NCI-H524 (cell line): ENCODE measurements at regions not wholly inside any gene's neighbourhood (a gene's known extent, or its start where the extent isn't known, plus 50 kb on each side); places are given as distances from the start of the nearest gene placed in this dataset.
"Not testable (repeated sequence)": the region's sequence is repeated elsewhere in the genome, so short reads cannot be mapped to it uniquely, and the experiment has no call there.

Source experiments
- DNase-seq, 2 experiments: peaks; one replicate each; lab custom pipeline; 2025; lab: John Stamatoyannopoulos, UW

GRCh38 chr5:112112346-112112745 lies 306.7 kb downstream of the EPB41L4A start:
- DNase-seq: no peak

- DNase-seq: no peak
These were observed 309.6 kb downstream of the EPB41L4A start for GRCh38 chr5:112109331-112110007.

GRCh38 chr5:112106878-112107277 lies 312.2 kb downstream of the EPB41L4A start:
- DNase-seq: no peak

- no peak for DNase-seq
These were observed 321.3 kb downstream of the EPB41L4A start for GRCh38 chr5:112097768-112098167.

- DNase-seq: no peak
These were observed 330.2 kb upstream of the NREP start for GRCh38 chr5:112087222-112087621.

GRCh38 chr5:112086740-112087139 lies 329.7 kb upstream of the NREP start:
- DNase-seq: no peak

- no peak for DNase-seq
These were observed 327.2 kb upstream of the NREP start for GRCh38 chr5:112084149-112084548.

GRCh38 chr5:112083623-112084022 lies 326.6 kb upstream of the NREP start:
- DNase-seq: no peak

- DNase-seq: no peak
These were observed 320.2 kb upstream of the NREP start for GRCh38 chr5:112077180-112077579.

GRCh38 chr5:112070022-112070421 lies 313.0 kb upstream of the NREP start:
- DNase-seq: no peak

GRCh38 chr5:112069329-112069728 lies 312.3 kb upstream of the NREP start:
- no peak for DNase-seq

GRCh38 chr5:112068593-112068992 lies 311.6 kb upstream of the NREP start:
- no peak for DNase-seq

- no peak for DNase-seq
These were observed 308.8 kb upstream of the NREP start for GRCh38 chr5:112065781-112066180.

GRCh38 chr5:112064956-112065355 lies 308.0 kb upstream of the NREP start:
- DNase-seq: no peak

- DNase-seq: peak in 1 of 2 experiments; percentile 14
These were observed 307.3 kb upstream of the NREP start for GRCh38 chr5:112064271-112064701.

- peak in 1 of 2 experiments; percentile 15 for DNase-seq
These were observed 306.9 kb upstream of the NREP start for GRCh38 chr5:112063856-112064255.

GRCh38 chr5:112063191-112063590 lies 306.2 kb upstream of the NREP start:
- no peak for DNase-seq

GRCh38 chr5:112062181-112062580 lies 305.2 kb upstream of the NREP start:
- DNase-seq: no peak

GRCh38 chr5:112061666-112062065 lies 304.7 kb upstream of the NREP start:
- DNase-seq: no peak

GRCh38 chr5:112059579-112060135 lies 302.7 kb upstream of the NREP start:
- no peak for DNase-seq

GRCh38 chr5:112049738-112050137 lies 292.7 kb upstream of the NREP start:
- no peak for DNase-seq

- DNase-seq: no peak
These were observed 279.2 kb upstream of the NREP start for GRCh38 chr5:112036206-112036605.

GRCh38 chr5:112034421-112034979 lies 277.5 kb upstream of the NREP start:
- no peak for DNase-seq

- not testable (repeated sequence) for DNase-seq
These were observed 269.9 kb upstream of the NREP start for GRCh38 chr5:112026879-112027278.
